Endothelial cell (in vitro differentiated cells): ENCODE measurements at regions not wholly inside any gene's neighbourhood (a gene's known extent, or its start where the extent isn't known, plus 50 kb on each side); places are given as distances from the start of the nearest gene placed in this dataset.

Experiments
- DNase-seq: peaks from one replicate; pipeline ENCODE4 v3.0.0; 2021; ENCODE audit warnings: low spot score
- H3K27ac Mint-ChIP-seq: one replicate; pipeline ENCODE4 v1.8.0; 2021; ENCODE audit warnings: mixed read lengths, inconsistent platforms; ENCODE audit not compliant: unreplicated experiment
- H3K27me3 Mint-ChIP-seq: one replicate; pipeline ENCODE4 v1.8.0; 2021; ENCODE audit warnings: mild to moderate bottlenecking, moderate library complexity, mixed read lengths, inconsistent platforms; ENCODE audit not compliant: unreplicated experiment
- H3K36me3 Mint-ChIP-seq: one replicate; pipeline ENCODE4 v1.8.0; 2021; ENCODE audit warnings: mild to moderate bottlenecking, low read depth, mixed read lengths, inconsistent platforms; ENCODE audit not compliant: unreplicated experiment
- H3K4me1 Mint-ChIP-seq: one replicate; pipeline ENCODE4 v1.8.0; 2021; ENCODE audit warnings: mild to moderate bottlenecking, mixed read lengths, inconsistent platforms; ENCODE audit not compliant: unreplicated experiment
- H3K4me3 Mint-ChIP-seq: one replicate; pipeline ENCODE4 v1.8.0; 2021; ENCODE audit warnings: mild to moderate bottlenecking, mixed read lengths, inconsistent platforms; ENCODE audit not compliant: unreplicated experiment
- H3K9me3 Mint-ChIP-seq: one replicate; pipeline ENCODE4 v1.8.0; 2021; ENCODE audit warnings: mixed read lengths, inconsistent platforms; ENCODE audit not compliant: unreplicated experiment
- CTCF ChIP-seq: fragments of 200-600 bp; sonication (generic); IDR thresholded peaks from one replicate; pipeline ENCODE4 v1.5.0; 2021; ENCODE audit warnings: antibody characterized with exemption; ENCODE audit not compliant: unreplicated experiment

GRCh38 chr13:65054277-65054676, 2175.9 kb downstream of the PCDH9 start:
- Mint-ChIP-seq H3K9me3 (no peaks in the 10 kb centered on the region), H3K27ac (no peak overlapping the region), H3K4me1 (no peaks in the 10 kb centered on the region), H3K36me3 (no peaks in the 10 kb centered on the region), H3K27me3 (no peaks in the 10 kb centered on the region), H3K4me3 (no peak overlapping the region)
- DNase-seq, result no peak
- no peak for TF ChIP-seq CTCF

- Mint-ChIP-seq H3K4me3 (no peak overlapping the region), H3K27ac (no peak overlapping the region), H3K36me3 (no peaks in the 10 kb centered on the region), H3K4me1 (no peaks in the 10 kb centered on the region), H3K9me3 (no peaks in the 10 kb centered on the region), H3K27me3 (no peaks in the 10 kb centered on the region)
- no peak for DNase-seq
- TF ChIP-seq CTCF, result no peak
These were observed 2193.1 kb downstream of the PCDH9 start for GRCh38 chr13:65036999-65037398.

GRCh38 chr13:65035302-65035701, 2194.8 kb downstream of the PCDH9 start:
- Mint-ChIP-seq H3K4me1 (no peaks in the 10 kb centered on the region), H3K4me3 (no peak overlapping the region), H3K27ac (no peak overlapping the region), H3K9me3 (no peaks in the 10 kb centered on the region), H3K36me3 (no peaks in the 10 kb centered on the region), H3K27me3 (no peaks in the 10 kb centered on the region)
- no peak for TF ChIP-seq CTCF
- DNase-seq, result no peak

- TF ChIP-seq CTCF, result no peak
- H3K27ac Mint-ChIP-seq, result no peak overlapping the region
These were observed 2195.9 kb downstream of the PCDH9 start for GRCh38 chr13:65034266-65034665.

GRCh38 chr13:65032825-65033224, 2197.3 kb downstream of the PCDH9 start:
- no peaks in the 10 kb centered on the region for H3K4me1 Mint-ChIP-seq
- no peaks in the 10 kb centered on the region for H3K27me3 Mint-ChIP-seq
- TF ChIP-seq CTCF, result no peak
- H3K36me3 Mint-ChIP-seq, result no peaks in the 10 kb centered on the region
- no peak overlapping the region for H3K4me3 Mint-ChIP-seq
- H3K27ac Mint-ChIP-seq, result no peak overlapping the region
- DNase-seq, result no peak
- H3K9me3 Mint-ChIP-seq, result no peaks in the 10 kb centered on the region

More at GRCh38 chr13:65034266-65034665, 2195.9 kb downstream of the PCDH9 start:
- Mint-ChIP-seq H3K9me3 (no peaks in the 10 kb centered on the region), H3K4me1 (no peaks in the 10 kb centered on the region), H3K4me3 (no peak overlapping the region), H3K27me3 (no peaks in the 10 kb centered on the region), H3K36me3 (no peaks in the 10 kb centered on the region)
- no peak for DNase-seq
